K562 (cell line): ENCODE measurements at regions not wholly inside any gene's neighbourhood (a gene's known extent, or its start where the extent isn't known, plus 50 kb on each side); places are given as distances from the start of the nearest gene placed in this dataset.

Source experiments
- ATAC-seq: fragments of 200-7000 bp; cut with Tn5 transposase; 3 replicates; pipeline ENCODE4 v1.9.1; 2020; ENCODE audit warnings: moderate library complexity
- BruUV-seq: library from RNA; stranded (reverse); fragments of 400-500 nt; replicated peaks from 2 replicates; lab custom pipeline; 2021; lab: Mats Ljungman, UMichigan
- CTCF ChIA-PET: fragments of 300-600 bp; formaldehyde crosslinking; extraction: SDS; loops from one replicate; lab custom pipeline; 2021; ENCODE audit warnings: low intra/inter-chr PET ratio; lab: Yijun Ruan, JAX
- POLR2A ChIA-PET: fragments of 300-600, 350-650 bp; sonication (Branson Sonifier 250); formaldehyde crosslinking; extraction: SDS; loops from one replicate; lab custom pipeline; 2021; ENCODE audit warnings: antibody characterized with exemption, inconsistent platforms; lab: Yijun Ruan, JAX
- DNase-seq, 4 experiments: peaks; one replicate each; pipeline versions ENCODE4 v3.0.0 to v3.0.0-alpha.2; 2011 to 2018; ENCODE audit warnings: low spot score in 3 of 4, mixed read lengths in 3 of 4; ENCODE audit errors: extremely low read depth in 1 of 4
- FAIRE-seq: peaks from 2 replicates; lab custom pipeline; 2011; peaks lifted over from hg19 to GRCh38; lab: Jason Lieb, UNC
- H2AFZ ChIP-seq: 2 replicates; pipeline ENCODE4 v1.6.0; 2011; ENCODE audit warnings: low read depth, low read length, control low read depth, inconsistent platforms
- H3K27ac ChIP-seq: fragments of 200-600 bp; 3 replicates; pipeline ENCODE4 v1.8.0; 2011; ENCODE audit warnings: low read depth, mild to moderate bottlenecking, control low read depth, inconsistent platforms, low read length, moderate library complexity, mixed read lengths; ENCODE audit errors: extremely low read depth
- H3K27me3 ChIP-seq, 2 experiments: fragments of 300-600 bp in 1 of 2; 2 replicates in 1 of 2; 3 replicates in 1 of 2; pipeline versions ENCODE4 v1.6.0 to v1.8.0; 2011; ENCODE audit warnings: inconsistent platforms in 2 of 2, low read length in 2 of 2, mild to moderate bottlenecking in 1 of 2, mixed read lengths in 1 of 2, moderate library complexity in 1 of 2; ENCODE audit not compliant: control insufficient read depth in 2 of 2, insufficient read depth in 2 of 2
- H3K36me3 ChIP-seq: fragments of 300-600 bp; 3 replicates; pipeline ENCODE4 v1.8.0; 2011; ENCODE audit warnings: mild to moderate bottlenecking, low read length, inconsistent platforms; ENCODE audit not compliant: control insufficient read depth, insufficient read depth
- H3K4me1 ChIP-seq, 2 experiments: fragments of 200-600 bp in 1 of 2; replicated peaks in 1 of 2; 2 replicates in 1 of 2; 3 replicates in 1 of 2; pipeline versions ENCODE4 v1.5.1 to v1.8.0; 2011; ENCODE audit warnings: inconsistent platforms in 2 of 2, low read length in 2 of 2, mild to moderate bottlenecking in 1 of 2, mixed read lengths in 1 of 2, moderate library complexity in 1 of 2; ENCODE audit not compliant: control insufficient read depth in 2 of 2, insufficient read depth in 2 of 2
- H3K4me2 ChIP-seq: 2 replicates; pipeline ENCODE4 v1.6.1; 2011; ENCODE audit warnings: low read length, control low read depth, inconsistent platforms, mixed read lengths; ENCODE audit not compliant: insufficient read depth
- H3K4me3 ChIP-seq: fragments of 200-600 bp; sonication (generic), shearing (Covaris generic); 2 replicates; pipeline ENCODE4 v1.5.1; 2016; ENCODE audit warnings: control low read depth, inconsistent platforms
- H3K79me2 ChIP-seq: fragments of 200-600 bp; 3 replicates; pipeline ENCODE4 v1.8.0; 2011; ENCODE audit warnings: low read length, inconsistent platforms; ENCODE audit not compliant: control insufficient read depth, insufficient read depth
- H3K9ac ChIP-seq, 2 experiments: 2 replicates each; pipeline versions ENCODE4 v1.6.0 to v1.6.1; 2011; ENCODE audit warnings: low read depth in 2 of 2, low read length in 2 of 2, control low read depth in 1 of 2, inconsistent platforms in 1 of 2, mild to moderate bottlenecking in 1 of 2, mixed read lengths in 1 of 2; ENCODE audit not compliant: insufficient read depth in 1 of 2
- H3K9me1 ChIP-seq: one replicate; pipeline ENCODE4 v1.6.0; 2011; ENCODE audit warnings: inconsistent platforms, mild to moderate bottlenecking, low read length, moderate library complexity; ENCODE audit not compliant: control insufficient read depth, insufficient read depth
- H3K9me3 ChIP-seq: replicated peaks from 2 replicates; pipeline ENCODE4 v1.5.1; 2011; ENCODE audit warnings: low read depth, low read length, inconsistent platforms; ENCODE audit not compliant: control insufficient read depth, insufficient read depth
- H4K20me1 ChIP-seq: replicated peaks from 2 replicates; pipeline ENCODE4 v1.6.1; 2011; ENCODE audit warnings: low read length, inconsistent platforms, mixed read lengths; ENCODE audit not compliant: control insufficient read depth, insufficient read depth
- CUX1 ChIP-seq: fragments of 200-800 bp; sonication (Bioruptor generic); IDR thresholded peaks from 2 replicates; pipeline ENCODE4 v1.6.1; 2016; ENCODE audit warnings: missing genetic modification characterization, missing compliant biosample characterization
- E2F1 ChIP-seq: sonication (generic); formaldehyde crosslinking; IDR thresholded peaks from 2 replicates; pipeline ENCODE4 v1.8.1; 2023; ENCODE audit warnings: mild to moderate bottlenecking, missing genetic modification reagents, moderate library complexity
- HINFP ChIP-seq: fragments of 450-650 bp; conservative IDR thresholded peaks from 2 replicates; pipeline ENCODE4 v1.6.1; 2016; ENCODE audit warnings: missing genetic modification characterization, low read depth, mild to moderate bottlenecking, control low read depth, missing compliant biosample characterization
- KDM1A ChIP-seq, 2 experiments: fragments of 450-650 bp; IDR thresholded peaks; 2 replicates each; pipeline ENCODE4 v1.6.1; 2016; ENCODE audit warnings: mild to moderate bottlenecking in 2 of 2
- ZNF239 ChIP-seq: fragments of 250-450 bp; sonication (Bioruptor Pico); IDR thresholded peaks from 2 replicates; pipeline ENCODE4 v1.4.0; 2020; ENCODE audit warnings: mild to moderate bottlenecking
- ZNF830 ChIP-seq: fragments of 250-450 bp; sonication (Bioruptor Pico); IDR thresholded peaks from 2 replicates; pipeline ENCODE4 v1.5.0; 2021; ENCODE audit warnings: mild to moderate bottlenecking
- WGBS: fragments of 100-300 bp; shearing (Covaris generic); methylation state at CpG from one replicate; pipeline ENCODE4 v1.1.6; 2016; ENCODE audit warnings: low coverage, mixed read lengths; ENCODE audit not compliant: insufficient coverage; ENCODE audit errors: missing lambda C conversion rate; 5-methylcytosine and 5-hydroxymethylcytosine counted together
- in situ Hi-C: fragments of 300-500 bp; cut with MboI; formaldehyde crosslinking; loops from 4 replicates; pipeline ENCODE4 v1.15.0; 2018; ENCODE audit warnings: inconsistent platforms, mixed read lengths
- intact Hi-C: fragments of 100-400 bp; cut with micrococcal nuclease; formaldehyde crosslinking; loops from 2 replicates; pipeline ENCODE4 v1.14.2; 2022
- TF ChIP-seq, protein P1 (sequence below): fragments of 450-650 bp; IDR thresholded peaks from 2 replicates; pipeline ENCODE4 v1.6.1; 2017; ENCODE audit warnings: antibody characterized with exemption, mild to moderate bottlenecking
- TF ChIP-seq, protein P2 (sequence below): fragments of 450-650 bp; formaldehyde crosslinking; IDR thresholded peaks from 2 replicates; pipeline ENCODE4 v1.4.0; 2020; ENCODE audit warnings: mild to moderate bottlenecking, mixed read lengths

DNA sequence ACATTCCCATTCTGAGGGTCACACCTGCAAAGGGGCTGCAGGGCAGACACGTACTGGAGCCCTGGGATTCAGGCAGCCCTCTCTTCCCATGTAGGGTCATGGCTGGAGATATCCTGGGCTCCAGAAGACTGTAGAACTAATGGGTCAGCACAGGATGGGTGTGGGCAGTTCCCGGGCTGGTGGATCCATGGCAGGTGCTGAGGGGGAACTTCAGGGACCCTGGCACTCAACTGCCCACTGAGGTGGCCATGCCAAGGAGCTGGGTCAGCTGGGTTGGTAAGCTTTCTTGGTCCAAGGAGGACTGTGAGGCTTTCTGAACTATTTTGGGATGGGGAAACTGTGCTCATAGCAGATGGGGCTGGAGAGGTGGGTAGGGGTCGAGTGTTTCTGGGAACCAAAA lies 183.4 kb upstream of the RTL1 start:
- Histone ChIP-seq H3K36me3 (no peaks in the 10 kb centered on the region), H3K9me1 (no peaks in the 10 kb centered on the region), H3K79me2 (no peaks in the 10 kb centered on the region), H3K4me1 (no peaks in the 10 kb centered on the region), H3K4me2 (no peak overlapping the region), H3K9me3 (no peaks in the 10 kb centered on the region), H2AFZ (no peak overlapping the region), H3K9ac (no peak overlapping the region), H3K4me3 (no peak overlapping the region), H4K20me1 (no peaks in the 10 kb centered on the region), H3K27ac (no peak overlapping the region), H3K27me3 (peaks cover 0 to 43% of the 10 kb centered on the region in 2 experiments; a peak in 2 of 5 replicates)
- POLR2A ChIA-PET: no interaction called here
- WGBS: 3% methylated on average over 3 of the region's 3 CpGs
- in situ Hi-C loops: loop anchor here (10.0 kb wide), 1 partner anchor 172 kb away; no protein-coding TSS in a partner anchor
- no TSS peak for BruUV-seq
- CTCF ChIA-PET: no interaction called here
- intact Hi-C loops: loop anchor here (10.0 kb wide), 2 partner anchors 148 to 182 kb away; partner anchors contain the start of gene RTL1
- FAIRE-seq: no peak
- no peak for DNase-seq
- ATAC-seq: no peak
- TF ChIP-seq, protein P1, sequence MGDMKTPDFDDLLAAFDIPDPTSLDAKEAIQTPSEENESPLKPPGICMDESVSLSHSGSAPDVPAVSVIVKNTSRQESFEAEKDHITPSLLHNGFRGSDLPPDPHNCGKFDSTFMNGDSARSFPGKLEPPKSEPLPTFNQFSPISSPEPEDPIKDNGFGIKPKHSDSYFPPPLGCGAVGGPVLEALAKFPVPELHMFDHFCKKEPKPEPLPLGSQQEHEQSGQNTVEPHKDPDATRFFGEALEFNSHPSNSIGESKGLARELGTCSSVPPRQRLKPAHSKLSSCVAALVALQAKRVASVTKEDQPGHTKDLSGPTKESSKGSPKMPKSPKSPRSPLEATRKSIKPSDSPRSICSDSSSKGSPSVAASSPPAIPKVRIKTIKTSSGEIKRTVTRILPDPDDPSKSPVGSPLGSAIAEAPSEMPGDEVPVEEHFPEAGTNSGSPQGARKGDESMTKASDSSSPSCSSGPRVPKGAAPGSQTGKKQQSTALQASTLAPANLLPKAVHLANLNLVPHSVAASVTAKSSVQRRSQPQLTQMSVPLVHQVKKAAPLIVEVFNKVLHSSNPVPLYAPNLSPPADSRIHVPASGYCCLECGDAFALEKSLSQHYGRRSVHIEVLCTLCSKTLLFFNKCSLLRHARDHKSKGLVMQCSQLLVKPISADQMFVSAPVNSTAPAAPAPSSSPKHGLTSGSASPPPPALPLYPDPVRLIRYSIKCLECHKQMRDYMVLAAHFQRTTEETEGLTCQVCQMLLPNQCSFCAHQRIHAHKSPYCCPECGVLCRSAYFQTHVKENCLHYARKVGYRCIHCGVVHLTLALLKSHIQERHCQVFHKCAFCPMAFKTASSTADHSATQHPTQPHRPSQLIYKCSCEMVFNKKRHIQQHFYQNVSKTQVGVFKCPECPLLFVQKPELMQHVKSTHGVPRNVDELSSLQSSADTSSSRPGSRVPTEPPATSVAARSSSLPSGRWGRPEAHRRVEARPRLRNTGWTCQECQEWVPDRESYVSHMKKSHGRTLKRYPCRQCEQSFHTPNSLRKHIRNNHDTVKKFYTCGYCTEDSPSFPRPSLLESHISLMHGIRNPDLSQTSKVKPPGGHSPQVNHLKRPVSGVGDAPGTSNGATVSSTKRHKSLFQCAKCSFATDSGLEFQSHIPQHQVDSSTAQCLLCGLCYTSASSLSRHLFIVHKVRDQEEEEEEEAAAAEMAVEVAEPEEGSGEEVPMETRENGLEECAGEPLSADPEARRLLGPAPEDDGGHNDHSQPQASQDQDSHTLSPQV: no peak
- TF ChIP-seq ZNF830 (CRISPR knock-in tag): no peak
- TF ChIP-seq CUX1 (CRISPR knock-in tag): no peak
- TF ChIP-seq, protein P2, sequence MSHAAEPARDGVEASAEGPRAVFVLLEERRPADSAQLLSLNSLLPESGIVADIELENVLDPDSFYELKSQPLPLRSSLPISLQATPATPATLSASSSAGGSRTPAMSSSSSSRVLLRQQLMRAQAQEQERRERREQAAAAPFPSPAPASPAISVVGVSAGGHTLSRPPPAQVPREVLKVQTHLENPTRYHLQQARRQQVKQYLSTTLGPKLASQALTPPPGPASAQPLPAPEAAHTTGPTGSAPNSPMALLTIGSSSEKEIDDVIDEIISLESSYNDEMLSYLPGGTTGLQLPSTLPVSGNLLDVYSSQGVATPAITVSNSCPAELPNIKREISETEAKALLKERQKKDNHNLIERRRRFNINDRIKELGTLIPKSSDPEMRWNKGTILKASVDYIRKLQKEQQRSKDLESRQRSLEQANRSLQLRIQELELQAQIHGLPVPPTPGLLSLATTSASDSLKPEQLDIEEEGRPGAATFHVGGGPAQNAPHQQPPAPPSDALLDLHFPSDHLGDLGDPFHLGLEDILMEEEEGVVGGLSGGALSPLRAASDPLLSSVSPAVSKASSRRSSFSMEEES (CRISPR knock-in tag): no peak
- TF ChIP-seq KDM1A (IDR thresholded peaks at IDR 0.05): no peak
- TF ChIP-seq E2F1 (CRISPR knock-in tag): no peak
- no peak for TF ChIP-seq ZNF239 (CRISPR knock-in tag)
- TF ChIP-seq HINFP (tag): no peak
